HepG2 (cell line): ENCODE measurements at regions not wholly inside any gene's neighbourhood (a gene's known extent, or its start where the extent isn't known, plus 50 kb on each side); places are given as distances from the start of the nearest gene placed in this dataset.

ENCODE experiments used
- BRCA1 ChIP-seq: sonication (generic); formaldehyde crosslinking; IDR thresholded peaks from 2 replicates; pipeline ENCODE4 v1.4.0; 2020; ENCODE audit warnings: missing genetic modification reagents
- CENPT ChIP-seq: sonication (generic); formaldehyde crosslinking; IDR thresholded peaks from 2 replicates; pipeline ENCODE4 v1.8.0; 2022; ENCODE audit warnings: low read depth, mild to moderate bottlenecking, moderate library complexity, missing genetic modification reagents
- HOXA9 ChIP-seq: sonication (generic); formaldehyde crosslinking; IDR thresholded peaks from 2 replicates; pipeline ENCODE4 v1.8.1; 2022; ENCODE audit warnings: missing genetic modification reagents, mild to moderate bottlenecking, moderate library complexity, borderline replicate concordance
- MLLT10 ChIP-seq: sonication (generic); formaldehyde crosslinking; IDR thresholded peaks from 2 replicates; pipeline ENCODE4 v1.4.0; 2020; ENCODE audit warnings: missing genetic modification reagents
- PCBP1 ChIP-seq: fragments of 200-400 bp; formaldehyde crosslinking; IDR thresholded peaks from 2 replicates; pipeline ENCODE4 v1.6.1; 2017; ENCODE audit warnings: mild to moderate bottlenecking, low read depth, low read length, borderline replicate concordance
- POLR2G ChIP-seq: fragments of 200-400 bp; formaldehyde crosslinking; IDR thresholded peaks from 2 replicates; pipeline ENCODE4 v1.6.1; 2018; ENCODE audit warnings: mild to moderate bottlenecking, low read depth, low read length, moderate library complexity
- YEATS2 ChIP-seq: sonication (generic); formaldehyde crosslinking; IDR thresholded peaks from 2 replicates; pipeline ENCODE4 v1.4.0; 2020; ENCODE audit warnings: missing genetic modification reagents, borderline replicate concordance
- ZBTB42 ChIP-seq: sonication (generic); formaldehyde crosslinking; IDR thresholded peaks from 2 replicates; pipeline ENCODE4 v1.5.0; 2020; ENCODE audit warnings: mild to moderate bottlenecking, missing genetic modification reagents
- ZC3H13 ChIP-seq: sonication (generic); formaldehyde crosslinking; IDR thresholded peaks from 2 replicates; pipeline ENCODE4 v1.8.1; 2023; ENCODE audit warnings: mild to moderate bottlenecking, missing genetic modification reagents, moderate library complexity
- ZFAT ChIP-seq: sonication (generic); formaldehyde crosslinking; conservative IDR thresholded peaks from 2 replicates; pipeline ENCODE4 v1.8.1; 2023; ENCODE audit warnings: missing genetic modification reagents, inconsistent platforms
- ZMYM4 ChIP-seq: sonication (generic); formaldehyde crosslinking; IDR thresholded peaks from 2 replicates; pipeline ENCODE4 v1.8.1; 2023; ENCODE audit warnings: mild to moderate bottlenecking, missing genetic modification reagents
- ZNF207 ChIP-seq: fragments of 450-650 bp; IDR thresholded peaks from 2 replicates; pipeline ENCODE4 v1.6.1; 2016; ENCODE audit warnings: antibody characterized with exemption, borderline replicate concordance
- ZNF550 ChIP-seq: sonication (generic); formaldehyde crosslinking; IDR thresholded peaks from 2 replicates; pipeline ENCODE4 v1.4.0; 2020; ENCODE audit warnings: mild to moderate bottlenecking, missing genetic modification reagents, borderline replicate concordance
- ZNF569 ChIP-seq: sonication (generic); formaldehyde crosslinking; IDR thresholded peaks from 2 replicates; pipeline ENCODE4 v1.5.0; 2020; ENCODE audit warnings: mild to moderate bottlenecking, missing genetic modification reagents, moderate library complexity, borderline replicate concordance
- ZNF607 ChIP-seq: sonication (generic); formaldehyde crosslinking; IDR thresholded peaks from 2 replicates; pipeline ENCODE4 v1.5.1; 2020; ENCODE audit warnings: missing genetic modification reagents, mild to moderate bottlenecking, borderline replicate concordance
- ZNF746 ChIP-seq: sonication (generic); formaldehyde crosslinking; IDR thresholded peaks from 2 replicates; pipeline ENCODE4 v1.8.0; 2022; ENCODE audit warnings: mild to moderate bottlenecking, missing genetic modification reagents
- ZSCAN29 ChIP-seq: sonication (generic); formaldehyde crosslinking; conservative IDR thresholded peaks from 2 replicates; pipeline ENCODE4 v1.4.0; 2020; ENCODE audit warnings: mild to moderate bottlenecking, missing genetic modification reagents
- TF ChIP-seq, protein P1 (sequence below): sonication (generic); formaldehyde crosslinking; IDR thresholded peaks from 2 replicates; pipeline ENCODE4 v1.5.0; 2020; ENCODE audit warnings: mild to moderate bottlenecking, missing genetic modification reagents, borderline replicate concordance
- TF ChIP-seq, protein P2 (sequence below): IDR thresholded peaks from 2 replicates; pipeline ENCODE4 v1.6.1; 2012; ENCODE audit warnings: inconsistent platforms
- TF ChIP-seq, protein P3 (sequence below): fragments of 450-650 bp; IDR thresholded peaks from 2 replicates; pipeline ENCODE4 v1.6.1; 2017; ENCODE audit warnings: mild to moderate bottlenecking

DNA sequence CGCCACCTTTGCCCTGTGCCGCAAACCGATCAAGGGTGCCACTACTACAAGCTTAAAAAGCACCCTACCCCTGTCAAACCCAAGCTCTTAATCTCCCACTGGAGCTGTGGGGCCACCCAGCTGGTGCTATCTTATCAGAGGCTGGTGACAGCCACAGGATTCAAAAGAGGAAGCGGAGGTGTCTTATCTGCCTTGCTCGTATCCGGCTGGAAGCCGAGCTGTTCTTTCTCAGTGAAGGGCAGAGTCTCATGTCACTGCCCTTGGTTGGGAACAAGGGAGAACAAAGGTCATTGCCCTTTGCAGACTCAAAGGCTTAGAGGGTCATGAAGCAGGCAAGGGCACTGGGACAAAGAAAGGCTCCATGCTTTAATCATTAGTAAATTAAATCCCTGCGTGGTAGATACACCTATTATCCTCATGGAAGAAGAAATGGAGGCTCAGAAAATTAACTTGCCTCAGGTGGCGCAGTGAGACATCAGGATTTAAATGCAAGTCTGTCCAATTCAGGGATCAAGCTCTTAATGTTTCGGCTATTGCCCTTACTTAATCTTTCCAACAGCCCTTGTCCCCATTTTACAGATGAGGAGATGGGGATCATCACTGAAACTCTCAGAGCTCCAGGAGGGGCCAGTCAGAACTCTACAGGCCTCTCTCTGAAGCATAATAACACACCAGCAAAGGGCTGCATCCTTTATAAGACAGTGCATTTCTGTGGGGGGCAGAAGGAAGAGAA is 360.0 kb upstream of the PROK2 start (continued):
- TF ChIP-seq YEATS2 (no peak), ZBTB42 (CRISPR knock-in tag) (no peak), ZNF550 (CRISPR knock-in tag) (no peak), MLLT10 (no peak), ZMYM4 (CRISPR knock-in tag) (peak; percentile 82), ZNF607 (CRISPR knock-in tag) (no peak), PCBP1 (no peak), ZFAT (CRISPR knock-in tag) (no peak), ZNF207 (no peak), ZNF746 (peak; percentile 28; the same call in 1 of the 2 replicates), POLR2G (no peak), ZSCAN29 (CRISPR knock-in tag) (no peak), HOXA9 (CRISPR knock-in tag) (no peak), CENPT (no peak), ZC3H13 (CRISPR knock-in tag) (peak; percentile 61; the same call in 1 of the 2 replicates), BRCA1 (CRISPR knock-in tag) (no peak), ZNF569 (CRISPR knock-in tag) (no peak)
- TF ChIP-seq, protein P1, sequence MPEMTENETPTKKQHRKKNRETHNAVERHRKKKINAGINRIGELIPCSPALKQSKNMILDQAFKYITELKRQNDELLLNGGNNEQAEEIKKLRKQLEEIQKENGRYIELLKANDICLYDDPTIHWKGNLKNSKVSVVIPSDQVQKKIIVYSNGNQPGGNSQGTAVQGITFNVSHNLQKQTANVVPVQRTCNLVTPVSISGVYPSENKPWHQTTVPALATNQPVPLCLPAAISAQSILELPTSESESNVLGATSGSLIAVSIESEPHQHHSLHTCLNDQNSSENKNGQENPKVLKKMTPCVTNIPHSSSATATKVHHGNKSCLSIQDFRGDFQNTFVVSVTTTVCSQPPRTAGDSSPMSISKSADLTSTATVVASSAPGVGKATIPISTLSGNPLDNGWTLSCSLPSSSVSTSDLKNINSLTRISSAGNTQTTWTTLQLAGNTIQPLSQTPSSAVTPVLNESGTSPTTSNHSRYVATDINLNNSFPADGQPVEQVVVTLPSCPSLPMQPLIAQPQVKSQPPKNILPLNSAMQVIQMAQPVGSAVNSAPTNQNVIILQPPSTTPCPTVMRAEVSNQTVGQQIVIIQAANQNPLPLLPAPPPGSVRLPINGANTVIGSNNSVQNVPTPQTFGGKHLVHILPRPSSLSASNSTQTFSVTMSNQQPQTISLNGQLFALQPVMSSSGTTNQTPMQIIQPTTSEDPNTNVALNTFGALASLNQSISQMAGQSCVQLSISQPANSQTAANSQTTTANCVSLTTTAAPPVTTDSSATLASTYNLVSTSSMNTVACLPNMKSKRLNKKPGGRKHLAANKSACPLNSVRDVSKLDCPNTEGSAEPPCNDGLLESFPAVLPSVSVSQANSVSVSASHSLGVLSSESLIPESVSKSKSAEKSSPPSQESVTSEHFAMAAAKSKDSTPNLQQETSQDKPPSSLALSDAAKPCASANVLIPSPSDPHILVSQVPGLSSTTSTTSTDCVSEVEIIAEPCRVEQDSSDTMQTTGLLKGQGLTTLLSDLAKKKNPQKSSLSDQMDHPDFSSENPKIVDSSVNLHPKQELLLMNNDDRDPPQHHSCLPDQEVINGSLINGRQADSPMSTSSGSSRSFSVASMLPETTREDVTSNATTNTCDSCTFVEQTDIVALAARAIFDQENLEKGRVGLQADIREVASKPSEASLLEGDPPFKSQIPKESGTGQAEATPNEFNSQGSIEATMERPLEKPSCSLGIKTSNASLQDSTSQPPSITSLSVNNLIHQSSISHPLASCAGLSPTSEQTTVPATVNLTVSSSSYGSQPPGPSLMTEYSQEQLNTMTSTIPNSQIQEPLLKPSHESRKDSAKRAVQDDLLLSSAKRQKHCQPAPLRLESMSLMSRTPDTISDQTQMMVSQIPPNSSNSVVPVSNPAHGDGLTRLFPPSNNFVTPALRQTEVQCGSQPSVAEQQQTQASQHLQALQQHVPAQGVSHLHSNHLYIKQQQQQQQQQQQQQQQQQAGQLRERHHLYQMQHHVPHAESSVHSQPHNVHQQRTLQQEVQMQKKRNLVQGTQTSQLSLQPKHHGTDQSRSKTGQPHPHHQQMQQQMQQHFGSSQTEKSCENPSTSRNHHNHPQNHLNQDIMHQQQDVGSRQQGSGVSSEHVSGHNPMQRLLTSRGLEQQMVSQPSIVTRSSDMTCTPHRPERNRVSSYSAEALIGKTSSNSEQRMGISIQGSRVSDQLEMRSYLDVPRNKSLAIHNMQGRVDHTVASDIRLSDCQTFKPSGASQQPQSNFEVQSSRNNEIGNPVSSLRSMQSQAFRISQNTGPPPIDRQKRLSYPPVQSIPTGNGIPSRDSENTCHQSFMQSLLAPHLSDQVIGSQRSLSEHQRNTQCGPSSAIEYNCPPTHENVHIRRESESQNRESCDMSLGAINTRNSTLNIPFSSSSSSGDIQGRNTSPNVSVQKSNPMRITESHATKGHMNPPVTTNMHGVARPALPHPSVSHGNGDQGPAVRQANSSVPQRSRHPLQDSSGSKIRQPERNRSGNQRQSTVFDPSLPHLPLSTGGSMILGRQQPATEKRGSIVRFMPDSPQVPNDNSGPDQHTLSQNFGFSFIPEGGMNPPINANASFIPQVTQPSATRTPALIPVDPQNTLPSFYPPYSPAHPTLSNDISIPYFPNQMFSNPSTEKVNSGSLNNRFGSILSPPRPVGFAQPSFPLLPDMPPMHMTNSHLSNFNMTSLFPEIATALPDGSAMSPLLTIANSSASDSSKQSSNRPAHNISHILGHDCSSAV = no peak
- TF ChIP-seq, protein P2, sequence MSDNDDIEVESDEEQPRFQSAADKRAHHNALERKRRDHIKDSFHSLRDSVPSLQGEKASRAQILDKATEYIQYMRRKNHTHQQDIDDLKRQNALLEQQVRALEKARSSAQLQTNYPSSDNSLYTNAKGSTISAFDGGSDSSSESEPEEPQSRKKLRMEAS = no peak
- TF ChIP-seq, protein P3, sequence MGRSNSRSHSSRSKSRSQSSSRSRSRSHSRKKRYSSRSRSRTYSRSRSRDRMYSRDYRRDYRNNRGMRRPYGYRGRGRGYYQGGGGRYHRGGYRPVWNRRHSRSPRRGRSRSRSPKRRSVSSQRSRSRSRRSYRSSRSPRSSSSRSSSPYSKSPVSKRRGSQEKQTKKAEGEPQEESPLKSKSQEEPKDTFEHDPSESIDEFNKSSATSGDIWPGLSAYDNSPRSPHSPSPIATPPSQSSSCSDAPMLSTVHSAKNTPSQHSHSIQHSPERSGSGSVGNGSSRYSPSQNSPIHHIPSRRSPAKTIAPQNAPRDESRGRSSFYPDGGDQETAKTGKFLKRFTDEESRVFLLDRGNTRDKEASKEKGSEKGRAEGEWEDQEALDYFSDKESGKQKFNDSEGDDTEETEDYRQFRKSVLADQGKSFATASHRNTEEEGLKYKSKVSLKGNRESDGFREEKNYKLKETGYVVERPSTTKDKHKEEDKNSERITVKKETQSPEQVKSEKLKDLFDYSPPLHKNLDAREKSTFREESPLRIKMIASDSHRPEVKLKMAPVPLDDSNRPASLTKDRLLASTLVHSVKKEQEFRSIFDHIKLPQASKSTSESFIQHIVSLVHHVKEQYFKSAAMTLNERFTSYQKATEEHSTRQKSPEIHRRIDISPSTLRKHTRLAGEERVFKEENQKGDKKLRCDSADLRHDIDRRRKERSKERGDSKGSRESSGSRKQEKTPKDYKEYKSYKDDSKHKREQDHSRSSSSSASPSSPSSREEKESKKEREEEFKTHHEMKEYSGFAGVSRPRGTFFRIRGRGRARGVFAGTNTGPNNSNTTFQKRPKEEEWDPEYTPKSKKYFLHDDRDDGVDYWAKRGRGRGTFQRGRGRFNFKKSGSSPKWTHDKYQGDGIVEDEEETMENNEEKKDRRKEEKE = no peak
